HepG2 (cell line): ENCODE measurements at regions not wholly inside any gene's neighbourhood (a gene's known extent, or its start where the extent isn't known, plus 50 kb on each side); places are given as distances from the start of the nearest gene placed in this dataset.

Experiments
- BCL6 ChIP-seq: IDR thresholded peaks from 2 replicates; pipeline ENCODE4 v1.6.1; 2016; ENCODE audit warnings: missing genetic modification reagents, missing compliant biosample characterization
- CEBPB ChIP-seq: IDR thresholded peaks from 2 replicates; pipeline ENCODE4 v1.6.1; 2011; ENCODE audit warnings: low read depth, low read length, improper control_type of control experiment, borderline replicate concordance
- CREB1 ChIP-seq, 2 experiments: fragments of 450-650 bp in 1 of 2; IDR thresholded peaks; 2 replicates each; pipeline ENCODE4 v1.6.1; 2016 to 2017; ENCODE audit warnings: control low read depth in 1 of 2, mild to moderate bottlenecking in 1 of 2, missing compliant biosample characterization in 1 of 2, missing genetic modification characterization in 1 of 2
- EZH2 ChIP-seq: conservative IDR thresholded peaks from 2 replicates; pipeline ENCODE4 v1.6.1; 2012; ENCODE audit warnings: mild to moderate bottlenecking, low read depth, low read length, moderate library complexity
- HCFC1 ChIP-seq: fragments of 150-350 bp; IDR thresholded peaks from 2 replicates; pipeline ENCODE4 v1.6.1; 2014; ENCODE audit warnings: low read depth, low read length
- PHF5A ChIP-seq: IDR thresholded peaks from one replicate; pipeline ENCODE4 v1.6.1; 2018; ENCODE audit warnings: low read depth, missing genetic modification reagents; ENCODE audit not compliant: unreplicated experiment
- POLR2A ChIP-seq, 2 experiments: IDR thresholded peaks; 2 replicates each; pipeline ENCODE4 v1.6.1; 2011; ENCODE audit warnings: low read depth in 2 of 2, low read length in 2 of 2, mild to moderate bottlenecking in 1 of 2, moderate library complexity in 1 of 2; ENCODE audit not compliant: insufficient read depth in 1 of 2
- ZZZ3 ChIP-seq: sonication (generic); formaldehyde crosslinking; IDR thresholded peaks from 2 replicates; pipeline ENCODE4 v1.4.0; 2020; ENCODE audit warnings: missing genetic modification reagents, mild to moderate bottlenecking, borderline replicate concordance
- TF ChIP-seq, protein P1 (sequence below): IDR thresholded peaks from 2 replicates; pipeline ENCODE4 v1.6.1; 2016; ENCODE audit warnings: missing compliant biosample characterization, missing genetic modification reagents, borderline replicate concordance
- TF ChIP-seq, protein P2 (sequence below): sonication (generic); formaldehyde crosslinking; IDR thresholded peaks from 2 replicates; pipeline ENCODE4 v1.4.0; 2020; ENCODE audit warnings: low read depth, mild to moderate bottlenecking, missing genetic modification reagents
- TF ChIP-seq, protein P3 (sequence below): sonication (generic); formaldehyde crosslinking; IDR thresholded peaks from 2 replicates; pipeline ENCODE4 v1.4.0; 2020; ENCODE audit warnings: missing genetic modification reagents, borderline replicate concordance

DNA sequence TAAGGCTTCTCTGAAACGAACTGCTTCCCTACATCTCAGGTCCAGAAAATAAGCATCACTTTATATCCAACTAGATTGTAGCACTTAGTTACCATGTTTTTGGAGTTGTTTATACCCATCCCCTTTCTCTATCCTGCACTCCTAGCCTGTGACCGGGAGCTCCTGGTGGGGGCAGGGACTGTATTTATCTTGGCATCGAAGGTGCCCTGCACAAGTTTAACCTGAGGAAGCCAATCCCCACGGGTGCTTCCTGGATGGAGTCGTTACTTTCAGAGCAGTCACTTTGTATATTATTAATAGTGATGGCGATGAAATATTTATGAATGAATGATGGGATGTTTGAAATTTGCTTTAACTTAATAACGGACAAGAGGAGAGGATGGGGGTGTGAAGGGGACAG is 73.9 kb downstream of the KLHDC7A start:
- TF ChIP-seq BCL6 (CRISPR knock-in tag) (no peak), ZZZ3 (no peak), HCFC1 (no peak), CREB1 (IDR thresholded peaks at IDR 0.05) (no peak), CREB1 (CRISPR knock-in tag; IDR thresholded peaks at IDR 0.05) (no peak), EZH2 (no peak), POLR2A (IDR thresholded peaks at IDR 0.05; ENCODE audit: insufficient read depth in 1 of 2, low read depth in 2 of 2, low read length in 2 of 2) (no peak), PHF5A (CRISPR knock-in tag) (no peak), CEBPB (no peak)
- TF ChIP-seq, protein P1, sequence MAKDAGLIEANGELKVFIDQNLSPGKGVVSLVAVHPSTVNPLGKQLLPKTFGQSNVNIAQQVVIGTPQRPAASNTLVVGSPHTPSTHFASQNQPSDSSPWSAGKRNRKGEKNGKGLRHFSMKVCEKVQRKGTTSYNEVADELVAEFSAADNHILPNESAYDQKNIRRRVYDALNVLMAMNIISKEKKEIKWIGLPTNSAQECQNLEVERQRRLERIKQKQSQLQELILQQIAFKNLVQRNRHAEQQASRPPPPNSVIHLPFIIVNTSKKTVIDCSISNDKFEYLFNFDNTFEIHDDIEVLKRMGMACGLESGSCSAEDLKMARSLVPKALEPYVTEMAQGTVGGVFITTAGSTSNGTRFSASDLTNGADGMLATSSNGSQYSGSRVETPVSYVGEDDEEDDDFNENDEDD, result no peak
- TF ChIP-seq, protein P2, sequence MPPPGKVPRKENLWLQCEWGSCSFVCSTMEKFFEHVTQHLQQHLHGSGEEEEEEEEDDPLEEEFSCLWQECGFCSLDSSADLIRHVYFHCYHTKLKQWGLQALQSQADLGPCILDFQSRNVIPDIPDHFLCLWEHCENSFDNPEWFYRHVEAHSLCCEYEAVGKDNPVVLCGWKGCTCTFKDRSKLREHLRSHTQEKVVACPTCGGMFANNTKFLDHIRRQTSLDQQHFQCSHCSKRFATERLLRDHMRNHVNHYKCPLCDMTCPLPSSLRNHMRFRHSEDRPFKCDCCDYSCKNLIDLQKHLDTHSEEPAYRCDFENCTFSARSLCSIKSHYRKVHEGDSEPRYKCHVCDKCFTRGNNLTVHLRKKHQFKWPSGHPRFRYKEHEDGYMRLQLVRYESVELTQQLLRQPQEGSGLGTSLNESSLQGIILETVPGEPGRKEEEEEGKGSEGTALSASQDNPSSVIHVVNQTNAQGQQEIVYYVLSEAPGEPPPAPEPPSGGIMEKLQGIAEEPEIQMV (CRISPR knock-in tag), result no peak
- TF ChIP-seq, protein P3, sequence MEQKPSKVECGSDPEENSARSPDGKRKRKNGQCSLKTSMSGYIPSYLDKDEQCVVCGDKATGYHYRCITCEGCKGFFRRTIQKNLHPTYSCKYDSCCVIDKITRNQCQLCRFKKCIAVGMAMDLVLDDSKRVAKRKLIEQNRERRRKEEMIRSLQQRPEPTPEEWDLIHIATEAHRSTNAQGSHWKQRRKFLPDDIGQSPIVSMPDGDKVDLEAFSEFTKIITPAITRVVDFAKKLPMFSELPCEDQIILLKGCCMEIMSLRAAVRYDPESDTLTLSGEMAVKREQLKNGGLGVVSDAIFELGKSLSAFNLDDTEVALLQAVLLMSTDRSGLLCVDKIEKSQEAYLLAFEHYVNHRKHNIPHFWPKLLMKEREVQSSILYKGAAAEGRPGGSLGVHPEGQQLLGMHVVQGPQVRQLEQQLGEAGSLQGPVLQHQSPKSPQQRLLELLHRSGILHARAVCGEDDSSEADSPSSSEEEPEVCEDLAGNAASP, result no peak
